Esophagus muscularis mucosa (tissue), 4 donors: ENCODE measurements at regions not wholly inside any gene's neighbourhood (a gene's known extent, or its start where the extent isn't known, plus 50 kb on each side); places are given as distances from the start of the nearest gene placed in this dataset.

ENCODE experiments used
- EP300 ChIP-seq: sonication (generic); formaldehyde crosslinking; IDR thresholded peaks from one replicate; pipeline ENCODE4 v1.6.1; 2017; ENCODE audit warnings: antibody characterized with exemption
- POLR2A ChIP-seq: fragments of 450-650 bp; IDR thresholded peaks from one replicate; pipeline ENCODE4 v1.6.1; 2017; ENCODE audit warnings: antibody characterized with exemption, moderate library complexity, mild to moderate bottlenecking, low read depth
- POLR2AphosphoS5 ChIP-seq, 2 donors: sonication (generic); formaldehyde crosslinking; IDR thresholded peaks; one replicate each; pipeline ENCODE4 v1.6.1; 2017; ENCODE audit warnings: antibody characterized with exemption in 2 of 2
- TF ChIP-seq, protein P1 (sequence below), 3 experiments: fragments of 200-600 bp in 2 of 3; fragments of 450-650 bp in 1 of 3; sonication (generic) in 2 of 3; IDR thresholded peaks; one replicate each; pipeline ENCODE4 v1.5.1; 2017 to 2019; ENCODE audit warnings: antibody characterized with exemption in 3 of 3, mild to moderate bottlenecking in 2 of 3, moderate library complexity in 1 of 3

DNA sequence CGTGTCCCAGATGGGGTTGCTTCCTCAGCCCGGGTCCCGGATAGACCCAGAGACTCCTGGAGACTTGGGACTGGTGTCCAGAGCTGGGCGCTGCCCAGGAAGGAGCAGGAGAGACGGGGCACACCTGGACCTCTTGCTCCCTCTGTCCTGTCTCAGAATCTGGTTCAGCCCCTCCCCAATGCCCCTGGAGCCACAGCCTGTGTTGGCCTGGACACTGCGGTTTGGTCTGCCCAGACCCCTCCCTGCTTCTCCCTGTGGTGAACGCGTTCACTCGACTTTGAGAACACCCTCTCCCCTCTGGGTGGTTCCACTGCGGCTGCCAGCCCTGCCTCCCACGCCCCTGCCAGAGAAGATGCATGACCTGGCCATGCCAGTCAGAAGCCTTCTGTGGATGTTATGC, 111.1 kb downstream of the HMX1 start:
- TF ChIP-seq, protein P1, sequence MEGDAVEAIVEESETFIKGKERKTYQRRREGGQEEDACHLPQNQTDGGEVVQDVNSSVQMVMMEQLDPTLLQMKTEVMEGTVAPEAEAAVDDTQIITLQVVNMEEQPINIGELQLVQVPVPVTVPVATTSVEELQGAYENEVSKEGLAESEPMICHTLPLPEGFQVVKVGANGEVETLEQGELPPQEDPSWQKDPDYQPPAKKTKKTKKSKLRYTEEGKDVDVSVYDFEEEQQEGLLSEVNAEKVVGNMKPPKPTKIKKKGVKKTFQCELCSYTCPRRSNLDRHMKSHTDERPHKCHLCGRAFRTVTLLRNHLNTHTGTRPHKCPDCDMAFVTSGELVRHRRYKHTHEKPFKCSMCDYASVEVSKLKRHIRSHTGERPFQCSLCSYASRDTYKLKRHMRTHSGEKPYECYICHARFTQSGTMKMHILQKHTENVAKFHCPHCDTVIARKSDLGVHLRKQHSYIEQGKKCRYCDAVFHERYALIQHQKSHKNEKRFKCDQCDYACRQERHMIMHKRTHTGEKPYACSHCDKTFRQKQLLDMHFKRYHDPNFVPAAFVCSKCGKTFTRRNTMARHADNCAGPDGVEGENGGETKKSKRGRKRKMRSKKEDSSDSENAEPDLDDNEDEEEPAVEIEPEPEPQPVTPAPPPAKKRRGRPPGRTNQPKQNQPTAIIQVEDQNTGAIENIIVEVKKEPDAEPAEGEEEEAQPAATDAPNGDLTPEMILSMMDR (IDR thresholded peaks at IDR 0.05), result no peak
- TF ChIP-seq POLR2A, result no peak
- no peak for TF ChIP-seq EP300
- no peak for TF ChIP-seq POLR2AphosphoS5 (IDR thresholded peaks at IDR 0.05)
